Glomerular visceral epithelial cell (primary cell): ENCODE measurements at regions not wholly inside any gene's neighbourhood (a gene's known extent, or its start where the extent isn't known, plus 50 kb on each side); places are given as distances from the start of the nearest gene placed in this dataset.
A peak's percentile ranks its signal among the peaks of the same experiment; 100 is the strongest.
"Not testable (repeated sequence)": the region's sequence is repeated elsewhere in the genome, so short reads cannot be mapped to it uniquely, and the experiment has no call there.

Experiments used
- DNase-seq: peaks from one replicate; pipeline ENCODE4 v3.0.0-alpha.2; 2016; ENCODE audit errors: extremely low spot score

GRCh38 chr6:166724576-166724975 is 97.5 kb upstream of the RPS6KA2 start:
- no peak for DNase-seq

DNA sequence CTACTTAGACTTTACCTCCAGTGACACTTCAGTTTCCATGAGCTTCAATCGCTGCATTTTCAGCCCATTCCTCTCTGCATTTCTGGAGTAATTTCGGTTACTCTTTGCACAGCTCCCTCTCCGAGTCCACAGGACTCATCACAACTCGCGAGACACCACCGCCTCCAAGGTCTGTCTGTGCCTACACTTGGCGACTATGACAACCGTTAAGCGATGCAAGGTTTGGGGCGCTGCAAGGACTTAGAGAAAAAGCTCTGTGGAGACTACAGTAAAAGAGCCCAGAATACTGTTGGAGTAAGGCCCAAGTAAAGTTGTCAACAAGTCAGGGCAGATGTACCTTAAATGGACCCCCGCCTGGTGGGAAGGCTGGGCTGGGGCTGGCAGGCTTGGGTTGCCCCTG is 95.7 kb upstream of the RPS6KA2 start:
- no peak for DNase-seq

GRCh38 chr6:166721576-166721975 is 94.5 kb upstream of the RPS6KA2 start:
- no peak for DNase-seq

DNA sequence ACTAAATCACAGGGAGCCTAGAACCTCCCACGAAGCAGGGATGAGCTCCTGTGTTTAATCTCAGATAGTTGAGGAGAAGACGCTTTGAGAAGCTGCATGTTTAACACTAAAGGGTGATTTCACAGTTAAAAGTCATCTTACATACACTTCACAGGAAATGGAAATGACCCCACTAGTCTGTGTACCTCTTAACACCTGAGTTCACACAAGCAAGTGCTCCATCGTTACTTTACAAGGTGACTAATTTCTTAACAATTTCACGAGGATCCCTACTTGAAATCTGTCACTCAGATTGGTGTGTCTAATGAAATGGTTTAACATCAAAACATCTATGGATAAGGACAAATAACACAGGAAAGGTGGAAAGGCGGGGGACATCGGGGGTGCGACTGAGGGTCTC is 93.8 kb upstream of the RPS6KA2 start:
- DNase-seq, result peak; percentile 7

DNA sequence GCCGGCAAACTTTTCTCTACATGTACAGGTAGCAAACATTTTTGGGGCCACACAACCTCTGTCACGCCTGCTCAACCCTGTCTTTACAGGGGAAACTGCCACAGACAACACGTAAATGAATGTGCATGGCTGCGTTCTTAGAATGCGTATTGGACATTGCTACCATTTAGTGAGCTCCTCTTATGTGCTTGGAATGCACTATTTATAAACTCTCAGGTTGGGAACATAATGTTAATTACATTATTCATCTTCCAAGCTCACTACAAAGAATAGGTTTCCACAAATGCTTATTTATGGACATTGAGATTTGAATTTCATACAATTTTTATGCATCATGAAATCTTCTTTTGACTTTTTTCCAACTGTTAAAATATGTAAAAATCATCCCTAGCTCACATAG is 92.0 kb upstream of the RPS6KA2 start:
- DNase-seq, result no peak

DNA sequence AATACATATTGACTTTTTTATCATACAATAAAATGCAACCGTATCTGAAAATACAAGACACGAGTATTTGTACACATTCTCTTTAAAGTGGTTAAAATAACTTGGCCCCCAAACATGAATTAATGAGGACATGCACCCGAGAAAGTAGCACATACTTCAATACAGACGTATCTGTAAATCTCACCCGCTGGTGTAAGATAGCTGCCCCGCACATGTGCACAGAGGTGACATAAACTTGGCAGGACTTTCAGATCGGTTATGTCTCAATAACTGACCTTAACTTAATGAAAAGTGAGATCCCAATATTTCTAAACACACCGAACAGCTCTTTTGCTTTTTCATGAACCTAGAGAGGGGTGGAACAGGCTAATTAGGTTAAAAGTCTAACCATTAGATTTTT is 91.5 kb upstream of the RPS6KA2 start:
- no peak for DNase-seq

DNA sequence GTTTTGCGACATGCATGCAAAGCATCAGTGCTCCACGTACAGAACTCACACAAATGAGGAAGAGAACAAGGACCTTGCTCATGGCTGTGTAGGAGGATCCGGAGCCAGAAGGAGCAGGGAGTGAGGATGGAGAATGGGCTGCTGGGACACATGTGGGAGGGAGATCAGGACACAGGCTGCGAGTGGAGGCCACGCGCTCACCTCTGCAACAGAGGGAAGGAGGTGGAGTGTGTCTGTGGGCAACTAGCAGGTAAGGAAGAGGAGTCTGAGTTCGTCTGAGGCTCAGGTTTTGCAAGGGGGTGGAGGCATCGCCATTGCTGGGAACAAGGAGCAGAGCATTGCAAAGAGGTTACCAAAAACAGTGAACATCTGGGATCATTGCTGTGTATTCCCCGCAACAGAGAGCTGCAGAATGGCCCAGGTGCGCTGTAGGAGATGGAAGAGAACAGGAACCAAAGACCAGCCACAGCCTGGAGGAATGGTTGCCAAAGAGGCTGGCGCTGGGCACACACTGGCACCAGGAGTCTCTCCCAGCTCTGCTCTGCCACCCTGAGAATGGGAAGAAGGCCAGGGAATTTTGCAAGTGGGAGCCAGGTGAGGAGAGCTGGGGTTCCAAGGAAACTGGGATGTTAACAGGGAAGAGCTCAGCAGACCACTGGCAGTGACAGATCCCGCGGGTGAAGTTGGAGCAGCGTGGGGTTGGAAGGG is 90.0 kb upstream of the RPS6KA2 start:
- DNase-seq, result no peak

DNA sequence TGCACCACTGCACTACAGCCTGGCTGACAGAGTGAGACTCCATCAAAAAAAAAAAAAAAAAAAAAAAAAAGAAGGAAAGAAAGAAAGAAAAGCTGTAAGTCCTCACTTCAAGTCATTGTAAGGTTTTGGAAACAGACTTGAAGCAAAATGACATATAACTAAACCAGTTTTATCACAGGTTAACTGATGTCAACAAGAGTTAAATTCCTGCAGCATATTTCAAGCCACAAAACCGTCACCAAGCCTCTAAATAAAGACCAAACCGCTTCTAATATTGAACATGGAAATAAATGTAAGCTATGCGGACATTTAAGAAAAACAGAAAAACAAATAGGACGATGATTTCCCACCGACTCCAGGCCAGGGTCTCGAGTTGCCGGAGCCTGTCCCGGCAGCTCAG is 88.9 kb upstream of the RPS6KA2 start:
- DNase-seq, result no peak

DNA sequence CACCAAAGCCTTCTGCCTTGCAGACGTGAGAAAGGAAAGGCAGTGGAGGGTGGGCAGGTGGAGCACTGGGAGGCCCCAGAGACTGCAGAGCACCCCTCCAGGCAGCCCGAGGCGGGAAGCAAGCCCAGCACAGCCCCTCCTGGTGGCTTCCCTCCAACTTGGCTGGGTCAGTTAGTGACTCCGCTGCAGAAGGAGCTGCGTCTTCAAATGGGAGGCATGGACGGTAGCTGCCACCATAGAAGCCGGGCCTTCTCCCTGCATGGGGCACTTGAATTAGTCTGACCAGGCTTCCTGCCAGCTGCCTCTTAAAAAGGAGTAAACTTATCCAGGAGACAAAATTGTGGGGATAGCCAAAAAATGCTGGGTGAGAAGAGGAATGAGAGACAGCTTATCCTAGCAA is 88.0 kb upstream of the RPS6KA2 start:
- no peak for DNase-seq

- no peak for DNase-seq
Measured at GRCh38 chr6:166714581-166714980, 87.5 kb upstream of the RPS6KA2 start.

- no peak for DNase-seq
Measured at GRCh38 chr6:166714187-166714510, 87.1 kb upstream of the RPS6KA2 start.

DNA sequence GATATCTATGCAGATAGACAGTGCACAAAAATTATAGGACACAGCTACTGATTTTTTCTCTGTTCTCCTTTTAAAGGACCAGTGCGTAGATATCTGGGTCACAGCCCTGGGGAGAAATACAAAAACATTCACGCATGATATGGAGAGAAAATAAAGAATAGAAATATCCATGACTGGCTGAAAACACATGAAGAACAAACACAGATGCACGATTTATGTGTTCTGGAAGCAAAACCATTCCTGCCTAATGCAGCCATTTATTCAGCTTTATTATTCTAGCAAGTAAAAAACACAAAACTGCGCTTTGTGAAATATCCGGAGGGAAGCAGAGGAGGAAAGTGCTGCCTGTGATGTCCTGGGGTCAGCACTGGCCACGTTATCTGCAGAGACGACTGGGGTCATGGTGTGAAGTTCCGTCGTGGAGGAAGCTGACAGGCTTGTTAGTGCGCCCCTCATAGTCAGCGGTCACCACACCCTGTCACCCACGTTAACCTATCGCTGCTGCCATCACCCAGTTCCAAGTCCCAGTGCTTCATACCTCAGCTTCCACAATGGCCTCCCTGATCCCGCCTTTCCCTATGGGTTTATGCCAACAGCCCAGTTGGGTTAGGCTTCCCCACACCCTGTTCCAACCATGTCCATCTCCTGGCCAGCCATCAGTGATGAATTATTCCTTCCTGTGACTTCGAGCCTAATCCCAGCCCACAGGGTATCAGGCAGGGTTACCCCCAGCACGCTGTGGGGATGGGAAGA is 86.6 kb upstream of the RPS6KA2 start:
- no peak for DNase-seq

DNA sequence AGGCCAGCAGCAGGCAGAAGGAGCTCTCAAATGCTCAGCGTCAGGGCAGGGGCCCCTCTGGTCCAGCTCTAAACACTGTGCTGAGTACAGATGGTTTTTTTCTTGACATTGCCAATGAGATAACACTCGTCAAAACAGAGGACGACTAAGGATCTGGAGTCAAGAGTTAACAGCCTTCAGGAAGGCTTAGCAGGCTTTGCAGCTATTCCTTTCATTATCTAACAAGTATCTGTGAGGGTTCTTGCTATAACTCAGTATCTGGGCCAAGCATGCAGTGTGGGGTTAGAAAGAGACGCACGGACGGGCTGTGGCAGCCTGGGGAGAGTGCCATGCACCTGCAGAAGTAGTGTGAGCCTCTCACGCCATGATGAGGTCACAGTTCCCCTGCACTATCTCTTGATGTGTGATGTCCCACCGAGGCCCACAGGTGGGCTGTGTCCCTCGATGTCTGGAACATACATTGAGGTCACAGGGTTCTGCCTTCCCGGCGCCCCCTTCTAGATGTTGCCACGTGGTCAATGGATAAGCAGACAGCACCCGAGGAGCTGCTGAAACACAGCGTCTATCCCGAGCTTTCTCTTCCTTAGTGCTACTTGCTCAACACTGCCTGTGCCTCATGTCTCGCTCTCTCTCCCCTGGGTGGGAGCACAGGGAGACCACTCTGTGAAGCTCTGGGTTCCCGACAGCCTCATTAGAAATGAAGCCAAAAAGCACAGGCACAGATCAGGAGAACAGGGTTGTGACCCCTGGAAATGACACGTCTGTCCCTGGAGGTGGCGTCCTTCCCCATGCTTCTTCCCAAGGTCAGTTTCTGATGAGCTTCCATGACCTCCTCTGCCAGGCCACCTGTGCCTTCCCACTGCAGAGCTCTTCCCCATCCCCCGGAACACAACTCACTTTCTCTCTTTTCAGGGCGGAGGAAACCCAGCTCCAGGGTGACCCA is 85.5 kb upstream of the RPS6KA2 start:
- DNase-seq, result no peak

DNA sequence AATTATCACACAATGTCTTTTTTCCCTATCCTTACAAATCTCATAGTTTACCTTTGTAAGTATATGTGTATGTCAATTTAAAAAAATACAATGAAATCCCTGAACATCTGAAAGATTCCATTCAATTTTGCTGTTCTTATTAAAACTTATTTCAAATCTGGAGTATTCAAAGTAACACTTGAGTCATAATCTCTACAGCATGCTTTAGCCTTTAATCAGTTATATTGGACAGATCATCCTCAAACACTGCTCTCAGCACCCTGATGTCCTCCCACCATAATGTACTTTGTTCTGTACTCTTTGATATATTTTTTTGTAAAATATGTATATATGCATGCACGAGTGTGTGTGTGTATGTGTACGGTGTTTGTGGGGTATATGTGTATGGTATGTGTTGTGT is 83.0 kb upstream of the RPS6KA2 start:
- DNase-seq, result no peak

DNA sequence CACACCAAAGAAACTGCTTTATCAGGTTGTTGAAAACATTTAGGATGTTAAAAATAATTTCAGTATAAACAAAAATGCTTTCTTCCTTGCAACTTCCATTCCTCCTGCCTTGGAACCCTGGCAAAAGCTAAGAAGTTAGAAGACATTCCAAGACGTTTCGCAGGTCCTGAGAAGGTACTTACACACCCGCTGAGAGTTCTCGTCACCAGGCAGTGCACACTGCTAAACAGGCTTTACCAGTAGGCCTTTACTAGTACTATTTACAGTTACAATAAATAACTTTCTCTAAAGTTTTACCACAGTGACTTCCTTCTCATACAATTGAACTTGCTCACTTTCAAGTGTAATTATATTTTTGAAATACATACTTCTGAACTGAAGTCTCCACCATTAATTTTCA is 81.4 kb upstream of the RPS6KA2 start:
- DNase-seq, result no peak

- DNase-seq, result peak; percentile 34
Measured at GRCh38 chr6:166707045-166707444, 80.0 kb upstream of the RPS6KA2 start.

GRCh38 chr6:166705069-166705468 is 78.0 kb upstream of the RPS6KA2 start:
- no peak for DNase-seq

- no peak for DNase-seq
Measured at GRCh38 chr6:166704171-166704570, 77.1 kb upstream of the RPS6KA2 start.

DNA sequence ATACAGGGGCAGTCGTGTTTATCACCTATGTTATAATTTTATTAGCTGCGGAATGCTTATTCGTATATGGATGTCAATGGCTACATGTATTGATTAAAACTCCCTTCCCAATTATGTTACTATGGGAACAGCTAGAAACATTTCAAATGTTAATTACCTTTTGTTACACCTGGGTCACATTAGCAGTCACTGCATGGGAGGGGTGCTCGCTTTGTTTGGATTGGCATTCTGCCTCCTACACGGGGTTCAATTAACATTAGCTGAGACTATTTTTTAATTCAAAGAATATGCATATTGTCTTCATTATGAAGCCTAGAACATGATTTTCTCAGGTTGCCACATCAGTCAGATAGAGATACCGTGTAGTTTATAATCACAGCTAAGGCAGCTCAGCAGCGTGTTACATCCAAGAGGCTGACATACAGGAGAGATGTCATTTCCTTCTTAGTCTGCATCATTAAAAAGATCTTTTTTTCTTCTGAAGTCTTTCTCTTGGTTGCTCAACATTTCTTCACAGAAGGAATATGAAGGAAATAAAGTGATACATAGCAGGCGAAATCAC is 76.2 kb upstream of the RPS6KA2 start:
- DNase-seq, result no peak

- DNase-seq, result not testable (repeated sequence)
Measured at GRCh38 chr6:166701424-166701823, 74.4 kb upstream of the RPS6KA2 start.

DNA sequence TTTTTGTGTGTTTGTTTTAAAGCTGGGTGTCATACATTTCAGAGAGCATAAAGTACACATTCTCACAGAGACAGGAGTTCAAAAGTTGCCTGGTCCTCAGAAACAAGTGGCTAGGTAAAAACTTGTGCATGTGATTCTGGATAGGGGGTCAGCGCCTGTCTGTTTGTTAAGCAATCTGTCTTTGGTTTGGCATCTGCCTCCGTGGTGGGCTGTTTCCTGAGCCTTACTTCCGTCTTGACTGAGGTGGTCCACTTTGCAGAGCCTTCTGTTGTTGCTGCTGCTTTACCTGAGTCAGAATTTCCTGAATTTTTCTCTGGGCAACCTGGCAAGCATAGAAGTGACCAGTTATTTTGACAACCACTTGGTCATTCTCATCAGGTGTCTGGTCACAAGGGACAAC is 73.8 kb upstream of the RPS6KA2 start:
- not testable (repeated sequence) for DNase-seq

DNA sequence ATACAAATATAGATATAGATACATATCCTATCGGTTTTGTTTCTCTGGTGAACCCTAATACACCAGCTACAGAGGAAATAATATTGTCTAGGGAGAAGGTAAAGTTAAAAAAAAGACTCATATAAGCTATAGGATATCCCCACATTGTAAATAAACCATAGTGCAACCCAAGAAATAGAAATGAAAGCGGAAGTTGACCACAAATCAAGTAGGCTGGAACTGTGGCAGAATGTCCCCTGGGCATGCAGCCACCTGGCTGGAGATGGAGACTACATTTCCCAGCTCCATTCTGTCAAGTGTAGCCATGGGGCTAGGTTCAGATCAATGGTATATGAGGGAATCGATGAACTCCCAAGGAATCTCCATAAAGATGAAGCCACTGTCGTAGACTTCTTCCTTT is 70.1 kb upstream of the RPS6KA2 start:
- no peak for DNase-seq
